OCI-LY7 (cell line): ENCODE measurements at regions not wholly inside any gene's neighbourhood (a gene's known extent, or its start where the extent isn't known, plus 50 kb on each side); places are given as distances from the start of the nearest gene placed in this dataset.

Experiments used
- CTCF ChIP-seq: fragments of 200-600 bp; sonication (generic); conservative IDR thresholded peaks from 2 replicates; pipeline ENCODE4 v1.5.1; 2014; ENCODE audit warnings: mild to moderate bottlenecking, antibody characterized with exemption, low read length, moderate library complexity, mixed read lengths
- EZH2phosphoT487 ChIP-seq: fragments of 200-600 bp; sonication (generic); IDR thresholded peaks from 2 replicates; pipeline ENCODE4 v1.6.1; 2018; ENCODE audit warnings: low read depth, borderline replicate concordance, mild to moderate bottlenecking, mixed run types, antibody characterized with exemption, low read length, moderate library complexity, mixed read lengths

- TF ChIP-seq CTCF, result no peak
- TF ChIP-seq EZH2phosphoT487, result no peak
Observed at GRCh38 chr15:77840991-77841775, 208.5 kb upstream of the LINGO1 start.
